ENCODE measurements at regions not wholly inside any gene's neighbourhood (a gene's known extent, or its start where the extent isn't known, plus 50 kb on each side); places are given as distances from the start of the nearest gene placed in this dataset.

DNA sequence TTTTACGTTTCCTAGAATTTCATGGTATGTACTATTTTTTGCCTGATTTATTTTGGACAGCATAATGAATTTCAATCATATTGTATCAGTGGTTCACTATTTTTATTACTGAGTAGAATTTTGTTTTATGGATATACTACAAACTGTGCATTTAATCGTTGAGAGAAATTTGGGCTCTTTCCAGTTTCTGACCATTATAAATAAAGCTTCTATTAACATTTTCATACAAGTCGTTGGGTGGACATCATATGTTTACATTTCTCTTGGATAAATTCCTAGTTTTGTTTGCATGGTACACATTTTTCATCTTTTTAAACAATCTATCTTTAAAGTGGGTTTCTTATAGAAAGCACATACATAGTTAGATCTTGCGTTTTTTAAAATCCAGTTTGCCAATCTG is 472.7 kb upstream of the MAGEB18 start:
- Histone ChIP-seq H2BK120ac (ENCODE audit: low read depth, low read length) (no peak overlapping the region), H4K8ac (ENCODE audit: low read depth in 2 of 2, low read length in 2 of 2) (no peak overlapping the region), H4K20me1 (ENCODE audit: insufficient read depth, low read length) (no peaks in the 10 kb centered on the region), H2AK9ac (replicated peaks; ENCODE audit: low read depth, low read length, poor library complexity) (no peak overlapping the region), H3K56ac (ENCODE audit: extremely low read depth, insufficient read depth, low read length) (no peak overlapping the region), H3K27ac (ENCODE audit: insufficient read depth, low read length) (no peak overlapping the region), H3K4ac (ENCODE audit: low read depth, low read length) (no peak overlapping the region), H3K9me3 (ENCODE audit: control insufficient read depth, insufficient read depth, low read length) (no peaks in the 10 kb centered on the region), H3K9ac (ENCODE audit: low read depth, low read length) (no peak overlapping the region), H2AFZ (replicated peaks; ENCODE audit: low read length, poor library complexity) (no peak overlapping the region), H3K4me2 (ENCODE audit: low read depth, low read length) (no peak overlapping the region), H3K18ac (ENCODE audit: low read depth, low read length) (no peak overlapping the region), H3K79me1 (ENCODE audit: low read depth in 1 of 2, low read length in 2 of 2) (no peaks in the 10 kb centered on the region), H2BK20ac (ENCODE audit: low read depth, low read length) (no peak overlapping the region), H3K36me3 (ENCODE audit: control insufficient read depth, insufficient read depth, low read length) (no peaks in the 10 kb centered on the region), H2BK5ac (ENCODE audit: low read depth, low read length, poor library complexity, severe bottlenecking) (no peak overlapping the region), H3K23ac (ENCODE audit: low read depth, low read length) (no peak overlapping the region), H3K27me3 (ENCODE audit: control insufficient read depth, insufficient read depth, low read length) (no peaks in the 10 kb centered on the region), H4K5ac (ENCODE audit: low read depth, low read length) (no peak overlapping the region), H2BK15ac (ENCODE audit: low read depth, low read length) (no peak overlapping the region), H3K14ac (replicated peaks; ENCODE audit: low read depth, low read length) (no peak overlapping the region), H3K9me1 (ENCODE audit: insufficient read depth, low read length) (no peaks in the 10 kb centered on the region), H3K4me3 (ENCODE audit: insufficient read depth, low read depth, low read length) (no peak overlapping the region), H3K4me1 (ENCODE audit: control insufficient read depth, insufficient read depth, low read length) (no peaks in the 10 kb centered on the region), H4K91ac (ENCODE audit: insufficient read depth, low read depth, low read length) (no peak overlapping the region), H2AK5ac (ENCODE audit: low read depth, low read length) (no peak overlapping the region)
- ATAC-seq (ENCODE audit: low read depth): no peak
- TF ChIP-seq USF2 (IDR thresholded peaks at IDR 0.05; ENCODE audit: low read depth, low read length) (no peak), SMC3 (IDR thresholded peaks at IDR 0.05; ENCODE audit: low read depth, low read length) (no peak), POLR2A (IDR thresholded peaks at IDR 0.05; ENCODE audit: low read depth, low read length) (no peak), BHLHE40 (IDR thresholded peaks at IDR 0.05; ENCODE audit: low read depth, low read length) (no peak), RAD21 (IDR thresholded peaks at IDR 0.05; ENCODE audit: low read length) (no peak), CEBPB (IDR thresholded peaks at IDR 0.05; ENCODE audit: low read depth, low read length) (no peak), NFE2L2 (IDR thresholded peaks at IDR 0.05; ENCODE audit: low read depth, low read length) (no peak), MAFK (IDR thresholded peaks at IDR 0.05; ENCODE audit: low read depth, low read length) (no peak), FOS (IDR thresholded peaks at IDR 0.05; ENCODE audit: low read depth, low read length) (no peak), CHD1 (IDR thresholded peaks at IDR 0.05; ENCODE audit: low read depth, low read length) (no peak), MXI1 (IDR thresholded peaks at IDR 0.05; ENCODE audit: borderline replicate concordance, low read depth, low read length) (no peak), RCOR1 (IDR thresholded peaks at IDR 0.05; ENCODE audit: insufficient replicate concordance, low read length) (no peak)
- TF ChIP-seq, protein P1, sequence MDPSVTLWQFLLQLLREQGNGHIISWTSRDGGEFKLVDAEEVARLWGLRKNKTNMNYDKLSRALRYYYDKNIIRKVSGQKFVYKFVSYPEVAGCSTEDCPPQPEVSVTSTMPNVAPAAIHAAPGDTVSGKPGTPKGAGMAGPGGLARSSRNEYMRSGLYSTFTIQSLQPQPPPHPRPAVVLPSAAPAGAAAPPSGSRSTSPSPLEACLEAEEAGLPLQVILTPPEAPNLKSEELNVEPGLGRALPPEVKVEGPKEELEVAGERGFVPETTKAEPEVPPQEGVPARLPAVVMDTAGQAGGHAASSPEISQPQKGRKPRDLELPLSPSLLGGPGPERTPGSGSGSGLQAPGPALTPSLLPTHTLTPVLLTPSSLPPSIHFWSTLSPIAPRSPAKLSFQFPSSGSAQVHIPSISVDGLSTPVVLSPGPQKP (IDR thresholded peaks at IDR 0.05; ENCODE audit: borderline replicate concordance, low read depth, low read length): no peak
- in situ Hi-C loops (cut with MboI; ENCODE audit: low sequenced_read_pairs) (no loop called here), dilution Hi-C loops (cut with HindIII; ENCODE audit: low sequenced_read_pairs, unreplicated experiment) (no loop called here), intact Hi-C loops (cut with micrococcal nuclease) (no loop called here)
- POLR2A ChIA-PET (ENCODE audit: unreplicated experiment): no interaction called here
- CTCF ChIA-PET: no interaction called here
- no TSS peak for BruUV-seq (replicated peaks)
- no peak for DNase-seq
- WGBS, 2 experiments (ENCODE audit: extremely low coverage in 2 of 2, insufficient read length in 1 of 2): no CpG with 5 or more reads among the region's 4 CpGs

Measured in IMR-90 (cell line).